Right lobe of liver (tissue), 4 donors: ENCODE measurements at regions not wholly inside any gene's neighbourhood (a gene's known extent, or its start where the extent isn't known, plus 50 kb on each side); places are given as distances from the start of the nearest gene placed in this dataset.

Experiments
- POLR2A ChIP-seq: fragments of 450-650 bp; IDR thresholded peaks from one replicate; pipeline ENCODE4 v1.6.1; 2017; ENCODE audit warnings: antibody characterized with exemption, mild to moderate bottlenecking
- TF ChIP-seq, protein P1 (sequence below), 4 donors: fragments of 200-600 bp in 3 of 4; fragments of 450-650 bp in 1 of 4; IDR thresholded peaks; one replicate each; pipeline versions ENCODE4 v1.5.1 to v1.8.0; 2016 to 2022; ENCODE audit warnings: antibody characterized with exemption in 4 of 4, mild to moderate bottlenecking in 2 of 4
- donor health status: DM: no; HTN: no; CAD: no.
- donor health status: DM: no; HTN: no; CAD: no.
- donor health status: DM: no; HTN: yes; CAD: no.

DNA sequence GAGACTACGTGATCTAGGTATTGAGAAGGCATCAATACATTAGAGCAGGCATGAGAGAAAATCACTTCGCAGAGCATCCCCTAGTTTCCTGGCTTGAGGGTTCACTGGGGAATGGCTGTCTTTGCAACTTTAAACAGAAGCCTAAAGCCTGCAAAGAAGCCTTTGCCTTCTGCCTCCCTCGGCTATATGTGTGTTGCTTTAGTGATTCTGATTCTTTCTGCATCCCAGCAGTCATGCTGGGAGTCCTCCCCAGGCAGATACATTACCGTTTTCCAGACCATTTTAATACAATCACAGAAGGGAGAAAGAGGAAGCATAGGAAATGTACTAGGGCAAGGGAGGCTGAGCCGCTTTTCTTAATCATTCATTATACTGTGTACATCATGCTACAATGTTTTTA lies 773.2 kb upstream of the LRRC4C start:
- TF ChIP-seq, protein P1, sequence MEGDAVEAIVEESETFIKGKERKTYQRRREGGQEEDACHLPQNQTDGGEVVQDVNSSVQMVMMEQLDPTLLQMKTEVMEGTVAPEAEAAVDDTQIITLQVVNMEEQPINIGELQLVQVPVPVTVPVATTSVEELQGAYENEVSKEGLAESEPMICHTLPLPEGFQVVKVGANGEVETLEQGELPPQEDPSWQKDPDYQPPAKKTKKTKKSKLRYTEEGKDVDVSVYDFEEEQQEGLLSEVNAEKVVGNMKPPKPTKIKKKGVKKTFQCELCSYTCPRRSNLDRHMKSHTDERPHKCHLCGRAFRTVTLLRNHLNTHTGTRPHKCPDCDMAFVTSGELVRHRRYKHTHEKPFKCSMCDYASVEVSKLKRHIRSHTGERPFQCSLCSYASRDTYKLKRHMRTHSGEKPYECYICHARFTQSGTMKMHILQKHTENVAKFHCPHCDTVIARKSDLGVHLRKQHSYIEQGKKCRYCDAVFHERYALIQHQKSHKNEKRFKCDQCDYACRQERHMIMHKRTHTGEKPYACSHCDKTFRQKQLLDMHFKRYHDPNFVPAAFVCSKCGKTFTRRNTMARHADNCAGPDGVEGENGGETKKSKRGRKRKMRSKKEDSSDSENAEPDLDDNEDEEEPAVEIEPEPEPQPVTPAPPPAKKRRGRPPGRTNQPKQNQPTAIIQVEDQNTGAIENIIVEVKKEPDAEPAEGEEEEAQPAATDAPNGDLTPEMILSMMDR (IDR thresholded peaks at IDR 0.05) = no peak
- TF ChIP-seq POLR2A = no peak
